Transverse colon (tissue), 4 donors: ENCODE measurements at regions not wholly inside any gene's neighbourhood (a gene's known extent, or its start where the extent isn't known, plus 50 kb on each side); places are given as distances from the start of the nearest gene placed in this dataset.

ENCODE experiments used
- POLR2A ChIP-seq: fragments of 450-650 bp; IDR thresholded peaks from one replicate; pipeline ENCODE4 v1.6.1; 2016; ENCODE audit warnings: antibody characterized with exemption, mild to moderate bottlenecking, moderate library complexity
- POLR2AphosphoS5 ChIP-seq, 3 donors: sonication (generic); formaldehyde crosslinking; IDR thresholded peaks; one replicate each; pipeline ENCODE4 v1.6.1; 2016; ENCODE audit warnings: antibody characterized with exemption in 3 of 3
- TF ChIP-seq, protein P1 (sequence below), 5 experiments: fragments of 200-600 bp in 3 of 5; fragments of 450-650 bp in 2 of 5; sonication (generic) in 3 of 5; IDR thresholded peaks; 1 replicate in 2 of 5; 2 replicates in 3 of 5; pipeline ENCODE4 v1.5.1; 2016 to 2017; ENCODE audit warnings: antibody characterized with exemption in 5 of 5, inconsistent platforms in 3 of 5, mild to moderate bottlenecking in 2 of 5, moderate library complexity in 1 of 5

DNA sequence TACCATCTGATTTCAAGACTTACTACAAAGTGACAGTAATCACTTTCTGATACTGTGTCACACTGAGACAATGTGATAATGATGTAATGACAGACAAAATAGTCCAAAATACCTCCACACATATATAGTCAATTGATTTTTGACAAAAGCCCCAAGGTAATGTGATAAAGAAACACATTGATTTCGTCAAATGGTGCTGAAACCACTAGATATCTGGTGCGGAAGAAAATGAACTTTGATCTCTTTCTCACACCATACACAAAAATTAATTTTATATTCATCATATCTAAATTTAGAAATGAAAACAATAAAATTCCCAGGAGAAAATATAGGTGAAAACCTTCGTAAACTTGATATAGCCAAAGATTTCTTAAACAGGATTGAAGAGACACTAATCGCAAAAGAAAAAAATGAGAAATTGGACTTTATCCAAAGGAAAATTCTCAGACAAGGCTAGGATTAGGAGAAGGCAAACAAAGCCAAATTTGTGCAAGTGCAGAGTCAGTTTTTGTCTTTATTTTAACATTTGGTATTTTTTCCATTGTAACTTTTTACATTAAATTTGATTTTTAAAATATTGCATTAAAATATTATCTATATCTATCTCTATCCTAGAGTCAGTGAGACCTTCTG, 739.9 kb downstream of the DIAPH3 start:
- TF ChIP-seq, protein P1, sequence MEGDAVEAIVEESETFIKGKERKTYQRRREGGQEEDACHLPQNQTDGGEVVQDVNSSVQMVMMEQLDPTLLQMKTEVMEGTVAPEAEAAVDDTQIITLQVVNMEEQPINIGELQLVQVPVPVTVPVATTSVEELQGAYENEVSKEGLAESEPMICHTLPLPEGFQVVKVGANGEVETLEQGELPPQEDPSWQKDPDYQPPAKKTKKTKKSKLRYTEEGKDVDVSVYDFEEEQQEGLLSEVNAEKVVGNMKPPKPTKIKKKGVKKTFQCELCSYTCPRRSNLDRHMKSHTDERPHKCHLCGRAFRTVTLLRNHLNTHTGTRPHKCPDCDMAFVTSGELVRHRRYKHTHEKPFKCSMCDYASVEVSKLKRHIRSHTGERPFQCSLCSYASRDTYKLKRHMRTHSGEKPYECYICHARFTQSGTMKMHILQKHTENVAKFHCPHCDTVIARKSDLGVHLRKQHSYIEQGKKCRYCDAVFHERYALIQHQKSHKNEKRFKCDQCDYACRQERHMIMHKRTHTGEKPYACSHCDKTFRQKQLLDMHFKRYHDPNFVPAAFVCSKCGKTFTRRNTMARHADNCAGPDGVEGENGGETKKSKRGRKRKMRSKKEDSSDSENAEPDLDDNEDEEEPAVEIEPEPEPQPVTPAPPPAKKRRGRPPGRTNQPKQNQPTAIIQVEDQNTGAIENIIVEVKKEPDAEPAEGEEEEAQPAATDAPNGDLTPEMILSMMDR (IDR thresholded peaks at IDR 0.05): no peak
- TF ChIP-seq POLR2A: no peak
- no peak for TF ChIP-seq POLR2AphosphoS5 (IDR thresholded peaks at IDR 0.05)
